Fibroblast of lung (primary cell): ENCODE measurements at regions not wholly inside any gene's neighbourhood (a gene's known extent, or its start where the extent isn't known, plus 50 kb on each side); places are given as distances from the start of the nearest gene placed in this dataset.

ENCODE experiments used
- DNase-seq, 2 donors: peaks; one replicate each; pipeline versions ENCODE4 v3.0.0 to v3.0.0-alpha.2; 2010; ENCODE audit warnings: low read depth in 2 of 2
- H2AFZ ChIP-seq: 2 replicates; pipeline ENCODE4 v1.5.1; 2012; ENCODE audit warnings: low read length, control low read depth, inconsistent platforms
- H3K27ac ChIP-seq: 2 replicates; pipeline ENCODE4 v1.5.1; 2011; ENCODE audit warnings: low read length, control low read depth; ENCODE audit not compliant: insufficient read depth
- H3K27me3 ChIP-seq: 2 replicates; pipeline ENCODE4 v1.5.1; 2011; ENCODE audit warnings: mild to moderate bottlenecking, low read length; ENCODE audit not compliant: control insufficient read depth, insufficient read depth
- H3K36me3 ChIP-seq: 2 replicates; pipeline ENCODE4 v1.5.1; 2011; ENCODE audit warnings: low read length; ENCODE audit not compliant: control insufficient read depth, insufficient read depth
- H3K4me1 ChIP-seq: 2 replicates; pipeline ENCODE4 v1.5.1; 2011; ENCODE audit warnings: low read length; ENCODE audit not compliant: control insufficient read depth, insufficient read depth; ENCODE audit errors: extremely low read depth
- H3K4me2 ChIP-seq: 2 replicates; pipeline ENCODE4 v1.5.1; 2011; ENCODE audit warnings: low read length, control low read depth; ENCODE audit not compliant: insufficient read depth; ENCODE audit errors: extremely low read depth
- H3K4me3 ChIP-seq, 4 experiments: fragments of 200-600 bp in 1 of 4; sonication (generic) in 1 of 4; replicated peaks in 1 of 4; 2 replicates each; pipeline ENCODE4 v1.5.1; 2011 to 2016; ENCODE audit warnings: low read length in 4 of 4, low read depth in 3 of 4, mild to moderate bottlenecking in 3 of 4, control low read depth in 2 of 4, inconsistent platforms in 1 of 4, mixed read lengths in 1 of 4; ENCODE audit not compliant: insufficient read depth in 1 of 4; ENCODE audit errors: control extremely low read depth in 1 of 4
- H3K79me2 ChIP-seq: 2 replicates; pipeline ENCODE4 v1.5.1; 2012; ENCODE audit warnings: mild to moderate bottlenecking, low read length, inconsistent platforms; ENCODE audit not compliant: control insufficient read depth, insufficient read depth
- H3K9ac ChIP-seq: 2 replicates; pipeline ENCODE4 v1.5.1; 2011; ENCODE audit warnings: mild to moderate bottlenecking, low read length, control low read depth; ENCODE audit not compliant: insufficient read depth
- H3K9me3 ChIP-seq: 2 replicates; pipeline ENCODE4 v1.5.1; 2012; ENCODE audit warnings: low read depth, low read length; ENCODE audit not compliant: control insufficient read depth, insufficient read depth
- H4K20me1 ChIP-seq: 2 replicates; pipeline ENCODE4 v1.5.1; 2011; ENCODE audit warnings: low read length; ENCODE audit not compliant: control insufficient read depth, insufficient read depth; ENCODE audit errors: extremely low read depth
- CTCF ChIP-seq, 2 donors: IDR thresholded peaks in 1 of 2; conservative IDR thresholded peaks in 1 of 2; 1 replicate in 1 of 2; 2 replicates in 1 of 2; pipeline ENCODE4 v1.5.1; 2011 to 2012; ENCODE audit warnings: low read length in 2 of 2, control low read depth in 1 of 2, inconsistent platforms in 1 of 2, low read depth in 1 of 2, mild to moderate bottlenecking in 1 of 2
- EZH2 ChIP-seq: IDR thresholded peaks from 2 replicates; pipeline ENCODE4 v1.5.1; 2012; ENCODE audit warnings: low read length, control low read depth, mild to moderate bottlenecking; ENCODE audit errors: missing control alignments

GRCh38 chr22:48025096-48025495 is 1262.6 kb downstream of the TBC1D22A start:
- no peak for DNase-seq
- no peaks in the 10 kb centered on the region for H3K4me1 ChIP-seq
- no peak overlapping the region for H3K27ac ChIP-seq
- H4K20me1 ChIP-seq = no peaks in the 10 kb centered on the region
- H3K9me3 ChIP-seq = no peaks in the 10 kb centered on the region
- H3K9ac ChIP-seq = no peak overlapping the region
- H3K36me3 ChIP-seq = no peaks in the 10 kb centered on the region
- TF ChIP-seq CTCF (conservative IDR thresholded peaks at IDR 0.05 in 1 of 2, IDR thresholded peaks at IDR 0.05 in 1 of 2; ENCODE audit: low read depth in 1 of 2, low read length in 2 of 2) = no peak
- no peaks in the 10 kb centered on the region for H3K27me3 ChIP-seq
- no peak overlapping the region for H3K4me3 ChIP-seq
- no peak overlapping the region for H2AFZ ChIP-seq
- H3K4me2 ChIP-seq = no peak overlapping the region
- H3K79me2 ChIP-seq = no peaks in the 10 kb centered on the region

GRCh38 chr22:48021991-48022401 is 1259.5 kb downstream of the TBC1D22A start:
- H3K9ac ChIP-seq = no peak overlapping the region
- H3K4me1 ChIP-seq = no peaks in the 10 kb centered on the region
- no peaks in the 10 kb centered on the region for H4K20me1 ChIP-seq
- no peak overlapping the region for H3K4me2 ChIP-seq
- no peaks in the 10 kb centered on the region for H3K9me3 ChIP-seq
- H3K27ac ChIP-seq = no peak overlapping the region
- H3K36me3 ChIP-seq = no peaks in the 10 kb centered on the region
- H3K79me2 ChIP-seq = no peaks in the 10 kb centered on the region
- no peak for TF ChIP-seq EZH2
- TF ChIP-seq CTCF (conservative IDR thresholded peaks at IDR 0.05 in 1 of 2, IDR thresholded peaks at IDR 0.05 in 1 of 2; ENCODE audit: low read depth in 1 of 2, low read length in 2 of 2) = no peak
- H3K27me3 ChIP-seq = no peaks in the 10 kb centered on the region
- H3K4me3 ChIP-seq = no peak overlapping the region
- DNase-seq = no peak
- H2AFZ ChIP-seq = no peak overlapping the region

GRCh38 chr22:48018346-48018745 is 1255.9 kb downstream of the TBC1D22A start:
- Histone ChIP-seq H3K4me1 (no peaks in the 10 kb centered on the region), H3K4me3 (no peak overlapping the region), H4K20me1 (no peaks in the 10 kb centered on the region), H3K27me3 (no peaks in the 10 kb centered on the region), H3K27ac (no peak overlapping the region), H3K9me3 (no peaks in the 10 kb centered on the region), H3K4me2 (no peak overlapping the region), H3K9ac (no peak overlapping the region), H3K79me2 (no peaks in the 10 kb centered on the region), H3K36me3 (no peaks in the 10 kb centered on the region), H2AFZ (no peak overlapping the region)
- no peak for TF ChIP-seq CTCF (conservative IDR thresholded peaks at IDR 0.05 in 1 of 2, IDR thresholded peaks at IDR 0.05 in 1 of 2; ENCODE audit: low read depth in 1 of 2, low read length in 2 of 2)
- no peak for TF ChIP-seq EZH2
- no peak for DNase-seq
